Tibial nerve (tissue), 4 donors: ENCODE measurements at regions not wholly inside any gene's neighbourhood (a gene's known extent, or its start where the extent isn't known, plus 50 kb on each side); places are given as distances from the start of the nearest gene placed in this dataset.

Source experiments
- DNase-seq, 2 donors: peaks; one replicate each; pipeline ENCODE4 v3.0.0-alpha.2; 2019; ENCODE audit warnings: low spot score in 2 of 2
- H3K27ac ChIP-seq, 4 donors: fragments of 200-600 bp; sonication (generic) in 3 of 4; one replicate each; pipeline ENCODE4 v1.5.1; 2017 to 2019; ENCODE audit warnings: mild to moderate bottlenecking in 1 of 4
- H3K27me3 ChIP-seq, 2 donors: fragments of 200-600 bp; sonication (generic) in 1 of 2; one replicate each; pipeline versions ENCODE4 v1.5.1 to v1.6.0; 2017 to 2019
- H3K36me3 ChIP-seq, 3 donors: fragments of 200-600 bp; sonication (generic); one replicate each; pipeline ENCODE4 v1.5.1; 2018 to 2019
- H3K4me1 ChIP-seq, 4 donors: fragments of 200-600 bp; sonication (generic) in 3 of 4; one replicate each; pipeline ENCODE4 v1.5.1; 2017 to 2019
- H3K4me3 ChIP-seq, 4 donors: fragments of 200-600 bp; sonication (generic) in 3 of 4; one replicate each; pipeline ENCODE4 v1.5.1; 2017 to 2019; ENCODE audit warnings: mild to moderate bottlenecking in 1 of 4, moderate library complexity in 1 of 4
- H3K9me3 ChIP-seq, 4 donors: fragments of 200-600 bp; sonication (generic) in 3 of 4; one replicate each; pipeline ENCODE4 v1.5.1; 2017 to 2019
- EP300 ChIP-seq, 2 donors: sonication (generic); formaldehyde crosslinking; IDR thresholded peaks; one replicate each; pipeline ENCODE4 v1.6.1; 2017; ENCODE audit warnings: antibody characterized with exemption in 2 of 2, mild to moderate bottlenecking in 1 of 2
- POLR2A ChIP-seq, 2 donors: fragments of 450-650 bp; IDR thresholded peaks; one replicate each; pipeline ENCODE4 v1.6.1; 2017; ENCODE audit warnings: antibody characterized with exemption in 2 of 2, mild to moderate bottlenecking in 2 of 2, moderate library complexity in 2 of 2
- WGBS, 2 donors: methylation state at CpG; one replicate each; pipeline ENCODE4 v1.1.5; 2018; 5-methylcytosine and 5-hydroxymethylcytosine counted together
- TF ChIP-seq, protein P1 (sequence below), 5 experiments: fragments of 200-600 bp in 3 of 5; fragments of 450-650 bp in 2 of 5; sonication (generic) in 3 of 5; IDR thresholded peaks; one replicate each; pipeline ENCODE4 v1.5.1; 2016 to 2019; ENCODE audit warnings: antibody characterized with exemption in 5 of 5, mild to moderate bottlenecking in 3 of 5, moderate library complexity in 2 of 5

DNA sequence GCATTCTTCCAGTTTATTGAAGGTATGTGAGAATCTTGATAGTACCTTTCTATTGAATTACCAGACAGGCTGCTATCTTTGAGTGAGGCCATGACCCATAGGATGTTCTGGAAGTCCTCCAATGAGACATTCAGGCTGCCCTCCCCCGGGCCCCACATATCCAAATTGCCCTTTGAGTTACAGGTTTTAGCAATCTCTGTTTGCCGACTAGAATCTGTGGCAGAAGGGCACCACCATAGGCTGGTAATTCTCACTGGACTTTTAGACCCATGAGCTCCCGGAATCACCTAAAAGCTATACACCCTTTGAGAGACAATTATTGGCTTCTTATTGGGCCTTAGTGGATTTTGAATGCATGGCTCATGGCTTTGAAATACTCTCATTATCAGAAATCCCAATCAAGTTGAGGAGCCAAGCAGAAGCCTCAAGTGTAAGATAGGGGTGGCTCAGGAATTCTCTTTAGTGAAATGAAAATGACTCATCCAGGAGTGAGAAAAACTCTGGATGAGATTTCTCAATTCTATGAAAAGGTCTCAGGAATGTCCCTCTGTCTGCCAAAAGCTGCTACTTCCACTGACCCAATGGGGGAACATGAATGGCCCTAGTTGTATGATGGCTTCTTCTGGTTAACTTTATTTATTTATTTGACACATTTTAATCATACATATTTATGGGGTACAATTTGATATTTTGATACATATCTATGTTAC is 172.1 kb upstream of the CSNK1A1L start:
- no peaks in the 10 kb centered on the region for H3K4me1 ChIP-seq
- H3K27ac ChIP-seq = no peak overlapping the region
- TF ChIP-seq EP300 (IDR thresholded peaks at IDR 0.05) (no peak), POLR2A (IDR thresholded peaks at IDR 0.05) (no peak)
- TF ChIP-seq, protein P1, sequence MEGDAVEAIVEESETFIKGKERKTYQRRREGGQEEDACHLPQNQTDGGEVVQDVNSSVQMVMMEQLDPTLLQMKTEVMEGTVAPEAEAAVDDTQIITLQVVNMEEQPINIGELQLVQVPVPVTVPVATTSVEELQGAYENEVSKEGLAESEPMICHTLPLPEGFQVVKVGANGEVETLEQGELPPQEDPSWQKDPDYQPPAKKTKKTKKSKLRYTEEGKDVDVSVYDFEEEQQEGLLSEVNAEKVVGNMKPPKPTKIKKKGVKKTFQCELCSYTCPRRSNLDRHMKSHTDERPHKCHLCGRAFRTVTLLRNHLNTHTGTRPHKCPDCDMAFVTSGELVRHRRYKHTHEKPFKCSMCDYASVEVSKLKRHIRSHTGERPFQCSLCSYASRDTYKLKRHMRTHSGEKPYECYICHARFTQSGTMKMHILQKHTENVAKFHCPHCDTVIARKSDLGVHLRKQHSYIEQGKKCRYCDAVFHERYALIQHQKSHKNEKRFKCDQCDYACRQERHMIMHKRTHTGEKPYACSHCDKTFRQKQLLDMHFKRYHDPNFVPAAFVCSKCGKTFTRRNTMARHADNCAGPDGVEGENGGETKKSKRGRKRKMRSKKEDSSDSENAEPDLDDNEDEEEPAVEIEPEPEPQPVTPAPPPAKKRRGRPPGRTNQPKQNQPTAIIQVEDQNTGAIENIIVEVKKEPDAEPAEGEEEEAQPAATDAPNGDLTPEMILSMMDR (IDR thresholded peaks at IDR 0.05) = no peak
- WGBS, 2 donors = 57 to 67% methylated on average over 3 of the region's 3 CpGs
- no peak for DNase-seq
- no peaks in the 10 kb centered on the region for H3K36me3 ChIP-seq
- H3K9me3 ChIP-seq = peaks cover 0 to 3% (median 0%) of the 10 kb centered on the region in 4 donors
- no peaks in the 10 kb centered on the region for H3K27me3 ChIP-seq
- H3K4me3 ChIP-seq = no peak overlapping the region

DNA sequence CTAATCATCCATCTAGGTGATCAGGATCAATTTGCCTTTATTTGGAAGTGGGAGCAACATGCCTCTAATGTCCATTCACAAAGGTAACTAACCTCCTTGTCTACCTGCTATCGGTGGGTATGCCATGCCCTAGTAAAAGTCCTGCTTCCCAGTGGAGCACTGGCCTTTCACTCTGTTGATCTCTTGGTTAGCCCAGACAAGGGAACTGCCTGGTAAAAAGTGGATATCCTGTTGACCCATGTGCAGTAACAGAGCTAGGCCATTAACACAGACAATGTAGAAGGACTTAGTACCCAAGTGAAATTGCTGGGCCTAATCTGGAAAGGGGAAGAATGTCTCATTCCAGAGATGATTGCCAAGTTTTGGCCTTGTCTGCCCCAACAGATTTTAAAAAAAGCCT is 171.5 kb upstream of the CSNK1A1L start:
- H3K27ac ChIP-seq = no peak overlapping the region
- peaks cover 0 to 3% (median 0%) of the 10 kb centered on the region in 4 donors for H3K9me3 ChIP-seq
- no peak overlapping the region for H3K4me3 ChIP-seq
- 88 to 100% methylated on average over 1 of the region's 1 CpG for WGBS, 2 donors
- H3K36me3 ChIP-seq = no peaks in the 10 kb centered on the region
- TF ChIP-seq, protein P1 (IDR thresholded peaks at IDR 0.05) = no peak
- no peak for TF ChIP-seq POLR2A (IDR thresholded peaks at IDR 0.05)
- TF ChIP-seq EP300 (IDR thresholded peaks at IDR 0.05) = no peak
- DNase-seq = no peak
- no peaks in the 10 kb centered on the region for H3K4me1 ChIP-seq
- no peaks in the 10 kb centered on the region for H3K27me3 ChIP-seq

DNA sequence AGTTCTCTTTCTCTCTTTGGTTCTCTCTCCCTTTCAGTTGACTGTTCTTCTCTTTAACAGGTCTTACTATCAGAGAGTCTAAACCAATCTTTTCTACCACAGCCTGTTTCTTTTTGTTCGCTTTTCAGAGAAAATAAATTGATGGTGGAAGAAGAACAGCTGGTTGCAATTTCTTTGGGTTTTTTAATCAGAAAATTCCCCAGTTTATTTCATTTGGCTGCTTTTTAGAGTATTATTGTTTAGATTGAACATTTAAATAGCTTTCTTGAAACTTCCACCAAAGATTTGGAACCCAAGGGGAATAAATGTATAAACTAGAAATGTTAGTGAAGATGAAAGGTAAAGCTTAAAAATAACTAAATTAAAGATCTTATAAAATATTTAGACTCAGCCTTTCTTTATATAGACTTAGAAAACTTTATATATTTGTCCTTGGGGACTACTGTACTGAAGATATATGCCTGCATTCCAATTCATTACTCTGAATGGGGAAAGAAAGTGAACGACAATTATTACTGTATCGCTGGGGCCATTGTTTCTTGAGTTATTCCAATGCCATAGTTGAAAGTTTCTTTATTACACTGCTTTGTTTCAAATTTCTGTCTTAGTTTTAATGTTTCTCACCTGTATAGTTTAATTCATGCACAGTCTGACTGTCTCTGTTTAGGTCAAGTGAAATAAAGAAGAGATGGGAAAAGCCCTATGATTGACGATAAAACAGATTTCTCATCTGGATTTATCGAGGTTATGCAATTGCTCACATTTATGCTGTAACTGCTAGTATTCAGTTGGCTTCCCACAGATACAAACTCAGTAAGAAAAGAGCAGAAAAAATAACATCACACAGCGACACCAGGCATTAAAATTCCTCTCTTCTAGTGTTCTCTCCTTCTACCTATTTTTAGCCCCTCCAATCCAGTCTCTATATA is 169.4 kb upstream of the CSNK1A1L start:
- Histone ChIP-seq H3K36me3 (no peaks in the 10 kb centered on the region), H3K9me3 (peaks cover 0 to 7% (median 0%) of the 10 kb centered on the region in 4 donors), H3K27ac (no peak overlapping the region), H3K4me3 (no peak overlapping the region), H3K27me3 (no peaks in the 10 kb centered on the region), H3K4me1 (no peaks in the 10 kb centered on the region)
- WGBS, 2 donors = 65 to 68% methylated on average over 6 of the region's 6 CpGs
- no peak for DNase-seq
- TF ChIP-seq, protein P1 (IDR thresholded peaks at IDR 0.05) = no peak
- TF ChIP-seq POLR2A (IDR thresholded peaks at IDR 0.05) (no peak), EP300 (IDR thresholded peaks at IDR 0.05) (no peak)

DNA sequence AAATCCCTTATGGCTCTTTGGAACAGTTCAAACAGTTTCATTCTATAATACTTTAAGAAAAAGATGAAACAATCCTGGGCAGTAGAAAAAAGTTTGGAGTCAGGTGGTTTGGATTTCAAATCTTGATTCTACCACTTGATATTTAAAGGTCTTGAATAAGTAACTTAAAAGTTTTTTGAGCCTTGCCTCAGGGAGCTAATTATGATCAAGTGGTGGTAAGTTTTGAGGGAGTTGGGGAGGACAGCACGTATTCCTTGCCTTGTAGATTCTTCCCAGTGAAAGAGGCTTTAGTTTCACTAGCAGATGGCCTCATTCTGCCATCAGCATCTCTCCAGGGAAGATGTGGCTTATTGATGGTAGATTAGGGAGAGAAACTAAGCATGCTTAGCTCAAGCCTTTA is 168.4 kb upstream of the CSNK1A1L start:
- TF ChIP-seq, protein P1 (IDR thresholded peaks at IDR 0.05) = no peak
- no peak for TF ChIP-seq POLR2A (IDR thresholded peaks at IDR 0.05)
- TF ChIP-seq EP300 (IDR thresholded peaks at IDR 0.05) = no peak
- no peaks in the 10 kb centered on the region for H3K27me3 ChIP-seq
- H3K4me3 ChIP-seq = no peak overlapping the region
- H3K36me3 ChIP-seq = no peaks in the 10 kb centered on the region
- peaks cover 0 to 7% (median 0%) of the 10 kb centered on the region in 4 donors for H3K9me3 ChIP-seq
- H3K4me1 ChIP-seq = no peaks in the 10 kb centered on the region
- no peak overlapping the region for H3K27ac ChIP-seq
- DNase-seq = no peak
- 38 to 41% methylated on average over 1 of the region's 1 CpG for WGBS, 2 donors
